ENCODE measurements at regions not wholly inside any gene's neighbourhood (a gene's known extent, or its start where the extent isn't known, plus 50 kb on each side); places are given as distances from the start of the nearest gene placed in this dataset.

DNA sequence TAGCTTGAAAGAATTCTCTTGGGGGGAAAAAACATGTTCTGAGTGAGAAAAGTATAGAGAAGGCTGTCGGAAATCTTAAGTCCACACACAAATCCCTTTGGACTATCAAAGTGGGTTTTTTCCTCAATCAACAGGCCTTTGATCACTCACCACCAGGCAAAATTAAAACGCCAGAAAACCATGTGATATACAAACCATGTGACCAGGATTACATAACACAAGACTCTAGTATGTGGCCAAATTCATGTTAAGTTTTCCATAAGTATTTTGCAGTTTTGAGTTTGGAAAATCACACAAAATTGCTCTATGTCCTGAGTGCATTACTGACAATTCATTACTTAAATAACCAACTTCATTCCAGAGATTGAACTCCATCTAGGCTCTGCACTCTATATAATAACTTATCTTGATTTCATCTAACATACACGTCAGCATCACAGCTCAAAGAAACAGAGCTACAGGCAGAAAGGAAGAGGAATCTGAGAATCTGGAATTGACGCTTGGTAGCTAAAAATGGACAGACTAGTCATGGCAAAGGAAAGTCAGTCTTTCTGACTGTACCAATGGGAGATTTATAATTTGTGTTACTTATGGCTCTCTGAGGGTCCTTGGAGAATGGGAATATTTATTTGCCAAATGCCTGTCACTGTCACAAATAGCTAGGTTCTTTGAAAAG lies 383.5 kb downstream of the SFMBT2 start:
- no peak for TF ChIP-seq POLR2A (IDR thresholded peaks at IDR 0.05)
- no peak for TF ChIP-seq CTCF (IDR thresholded peaks at IDR 0.05)

Data from esophagus squamous epithelium (tissue), 4 donors.